ENCODE measurements at regions not wholly inside any gene's neighbourhood (a gene's known extent, or its start where the extent isn't known, plus 50 kb on each side); places are given as distances from the start of the nearest gene placed in this dataset.

DNA sequence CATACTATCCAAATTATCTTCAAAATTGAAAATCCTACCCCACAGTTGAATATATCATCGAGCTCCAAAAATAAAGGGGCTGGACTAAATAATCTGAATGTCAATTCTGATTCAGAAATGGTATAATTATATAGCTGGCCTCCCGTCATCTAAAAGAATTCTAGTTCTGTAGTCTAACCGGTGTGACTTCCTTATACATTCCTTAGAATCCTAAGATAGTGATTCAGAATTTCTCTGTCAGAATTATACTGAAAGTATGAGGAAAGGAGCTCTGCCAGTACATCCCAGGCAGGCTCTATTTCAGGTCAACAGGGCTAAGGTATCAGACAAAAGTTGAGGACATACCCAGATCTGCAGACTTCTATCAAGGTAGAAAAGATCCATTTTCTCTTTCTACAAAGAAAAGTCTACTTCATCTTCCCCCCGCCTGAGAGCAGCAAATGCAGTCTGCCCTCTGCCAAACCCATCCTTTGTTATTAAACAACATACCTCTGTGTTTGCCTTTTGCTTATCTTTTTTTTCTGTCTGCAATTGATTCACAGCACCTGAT is 128.5 kb downstream of the METTL4 start:
- ATAC-seq: peak; percentile 95
- no peak for TF ChIP-seq ISL1 (CRISPR knock-in tag; IDR thresholded peaks at IDR 0.05)
- no peak for TF ChIP-seq CREB5 (CRISPR knock-in tag; IDR thresholded peaks at IDR 0.05; ENCODE audit: low read depth)
- no peak for TF ChIP-seq ZNF70 (CRISPR knock-in tag; IDR thresholded peaks at IDR 0.05)
- no peak for TF ChIP-seq OSR1 (CRISPR knock-in tag; IDR thresholded peaks at IDR 0.05)
- TF ChIP-seq SNAI2 (CRISPR knock-in tag; IDR thresholded peaks at IDR 0.05): no peak
- TF ChIP-seq ESRRG (CRISPR knock-in tag; IDR thresholded peaks at IDR 0.05): no peak
- no peak for TF ChIP-seq GLIS3 (CRISPR knock-in tag; IDR thresholded peaks at IDR 0.05)
- TF ChIP-seq, protein P1, sequence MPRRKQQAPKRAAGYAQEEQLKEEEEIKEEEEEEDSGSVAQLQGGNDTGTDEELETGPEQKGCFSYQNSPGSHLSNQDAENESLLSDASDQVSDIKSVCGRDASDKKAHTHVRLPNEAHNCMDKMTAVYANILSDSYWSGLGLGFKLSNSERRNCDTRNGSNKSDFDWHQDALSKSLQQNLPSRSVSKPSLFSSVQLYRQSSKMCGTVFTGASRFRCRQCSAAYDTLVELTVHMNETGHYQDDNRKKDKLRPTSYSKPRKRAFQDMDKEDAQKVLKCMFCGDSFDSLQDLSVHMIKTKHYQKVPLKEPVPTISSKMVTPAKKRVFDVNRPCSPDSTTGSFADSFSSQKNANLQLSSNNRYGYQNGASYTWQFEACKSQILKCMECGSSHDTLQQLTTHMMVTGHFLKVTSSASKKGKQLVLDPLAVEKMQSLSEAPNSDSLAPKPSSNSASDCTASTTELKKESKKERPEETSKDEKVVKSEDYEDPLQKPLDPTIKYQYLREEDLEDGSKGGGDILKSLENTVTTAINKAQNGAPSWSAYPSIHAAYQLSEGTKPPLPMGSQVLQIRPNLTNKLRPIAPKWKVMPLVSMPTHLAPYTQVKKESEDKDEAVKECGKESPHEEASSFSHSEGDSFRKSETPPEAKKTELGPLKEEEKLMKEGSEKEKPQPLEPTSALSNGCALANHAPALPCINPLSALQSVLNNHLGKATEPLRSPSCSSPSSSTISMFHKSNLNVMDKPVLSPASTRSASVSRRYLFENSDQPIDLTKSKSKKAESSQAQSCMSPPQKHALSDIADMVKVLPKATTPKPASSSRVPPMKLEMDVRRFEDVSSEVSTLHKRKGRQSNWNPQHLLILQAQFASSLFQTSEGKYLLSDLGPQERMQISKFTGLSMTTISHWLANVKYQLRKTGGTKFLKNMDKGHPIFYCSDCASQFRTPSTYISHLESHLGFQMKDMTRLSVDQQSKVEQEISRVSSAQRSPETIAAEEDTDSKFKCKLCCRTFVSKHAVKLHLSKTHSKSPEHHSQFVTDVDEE (CRISPR knock-in tag; IDR thresholded peaks at IDR 0.05): no peak
- TF ChIP-seq TCF4 (CRISPR knock-in tag; IDR thresholded peaks at IDR 0.05; ENCODE audit: borderline replicate concordance): no peak
- TF ChIP-seq TOX (CRISPR knock-in tag; IDR thresholded peaks at IDR 0.05; ENCODE audit: borderline replicate concordance): no peak
- no peak for TF ChIP-seq BACH2 (CRISPR knock-in tag; IDR thresholded peaks at IDR 0.05; ENCODE audit: borderline replicate concordance)
- no peak for TF ChIP-seq ARNTL (CRISPR knock-in tag; IDR thresholded peaks at IDR 0.05; ENCODE audit: borderline replicate concordance, low read depth)
- no peak for TF ChIP-seq CSRNP3 (CRISPR knock-in tag; IDR thresholded peaks at IDR 0.05)
- TF ChIP-seq ZFP30 (CRISPR knock-in tag; IDR thresholded peaks at IDR 0.05): no peak
- TF ChIP-seq ZNF565 (CRISPR knock-in tag; conservative IDR thresholded peaks at IDR 0.05; ENCODE audit: low read depth): no peak

DNA sequence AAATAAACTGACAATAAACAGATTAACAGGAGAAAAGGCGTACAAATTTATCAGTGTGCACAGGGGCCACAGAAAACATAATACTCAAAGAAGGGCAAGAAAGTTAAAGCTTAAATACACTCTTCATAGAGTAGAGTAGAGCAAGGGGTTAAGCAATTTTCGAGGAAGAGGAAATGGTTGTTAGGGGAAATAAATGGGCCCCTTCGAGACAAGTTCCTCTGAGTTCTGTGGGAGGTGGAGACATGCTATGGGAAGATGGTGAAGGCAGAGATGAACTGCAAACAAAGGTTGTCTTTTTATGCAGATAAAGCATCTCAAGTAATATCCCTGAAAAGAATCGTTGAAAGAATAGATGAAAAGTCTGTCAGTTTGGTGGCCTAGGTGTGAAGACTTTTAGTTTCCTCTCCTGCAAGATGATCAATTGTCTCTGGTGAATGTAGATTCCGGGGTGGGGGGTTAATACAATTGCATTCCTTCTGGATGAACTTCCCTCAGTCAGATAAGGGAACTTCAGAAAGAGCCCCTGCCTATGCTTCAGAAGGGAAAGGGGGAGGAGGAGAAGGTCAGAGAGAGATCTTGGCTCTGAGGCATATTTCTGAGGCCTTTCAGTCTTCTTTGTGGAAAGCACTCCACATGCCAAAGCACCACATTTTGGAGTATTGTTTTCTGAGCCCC is 127.0 kb downstream of the METTL4 start:
- no peak for ATAC-seq
- no peak for TF ChIP-seq CSDC2 (CRISPR knock-in tag; IDR thresholded peaks at IDR 0.05)

DNA sequence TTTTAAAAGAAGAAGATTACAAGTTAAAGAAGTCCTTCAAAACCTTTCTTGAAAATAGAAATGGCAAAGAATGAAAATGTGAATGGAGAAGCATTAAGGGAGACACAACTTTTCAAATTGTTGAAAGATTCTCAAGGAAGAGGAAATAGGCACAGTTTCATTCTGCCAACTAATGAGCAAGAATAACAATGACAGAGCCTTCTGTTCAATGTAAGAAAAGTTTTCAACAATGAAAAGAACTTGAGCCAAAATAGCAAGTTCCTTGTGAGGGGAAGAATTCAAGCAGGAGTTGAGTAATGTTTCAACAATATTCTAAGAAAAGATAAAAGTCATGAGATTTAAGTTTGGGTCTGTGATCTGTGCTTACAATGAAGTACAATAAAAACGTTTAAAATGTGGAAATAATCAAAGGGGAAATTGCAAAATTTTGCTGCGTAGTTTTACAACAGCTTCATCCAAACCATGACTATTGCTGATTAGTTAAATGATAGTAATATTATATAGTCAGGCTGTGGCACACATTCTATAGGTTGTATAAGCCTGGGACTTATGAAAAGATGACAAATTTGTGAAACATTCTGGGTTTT is 122.6 kb downstream of the METTL4 start:
- ATAC-seq: peak; percentile 55; the same call in 2 of the 3 replicates
- no peak for TF ChIP-seq ZNF70 (CRISPR knock-in tag; IDR thresholded peaks at IDR 0.05)
- TF ChIP-seq TOX (CRISPR knock-in tag; IDR thresholded peaks at IDR 0.05; ENCODE audit: borderline replicate concordance): no peak
- no peak for TF ChIP-seq GLIS3 (CRISPR knock-in tag; IDR thresholded peaks at IDR 0.05)
- TF ChIP-seq ZC3H10 (CRISPR knock-in tag; IDR thresholded peaks at IDR 0.05): no peak
- no peak for TF ChIP-seq CSDC2 (CRISPR knock-in tag; IDR thresholded peaks at IDR 0.05)
- TF ChIP-seq RARB (CRISPR knock-in tag; IDR thresholded peaks at IDR 0.05): no peak
- TF ChIP-seq ZNF565 (CRISPR knock-in tag; conservative IDR thresholded peaks at IDR 0.05; ENCODE audit: low read depth): no peak
- TF ChIP-seq ZNF8 (CRISPR knock-in tag; IDR thresholded peaks at IDR 0.05): no peak
- no peak for TF ChIP-seq SNAI2 (CRISPR knock-in tag; IDR thresholded peaks at IDR 0.05)
- TF ChIP-seq ZFP3 (CRISPR knock-in tag; IDR thresholded peaks at IDR 0.05): no peak
- no peak for TF ChIP-seq CREB5 (CRISPR knock-in tag; IDR thresholded peaks at IDR 0.05; ENCODE audit: low read depth)
- TF ChIP-seq ARNTL (CRISPR knock-in tag; IDR thresholded peaks at IDR 0.05; ENCODE audit: borderline replicate concordance, low read depth): no peak
- no peak for TF ChIP-seq BACH2 (CRISPR knock-in tag; IDR thresholded peaks at IDR 0.05; ENCODE audit: borderline replicate concordance)

- no peak for ATAC-seq
- TF ChIP-seq ESRRG (CRISPR knock-in tag; IDR thresholded peaks at IDR 0.05): no peak
- TF ChIP-seq ZFP30 (CRISPR knock-in tag; IDR thresholded peaks at IDR 0.05): no peak
- no peak for TF ChIP-seq BACH2 (CRISPR knock-in tag; IDR thresholded peaks at IDR 0.05; ENCODE audit: borderline replicate concordance)
- TF ChIP-seq GLIS3 (CRISPR knock-in tag; IDR thresholded peaks at IDR 0.05): no peak
- no peak for TF ChIP-seq OSR1 (CRISPR knock-in tag; IDR thresholded peaks at IDR 0.05)
- no peak for TF ChIP-seq ZNF8 (CRISPR knock-in tag; IDR thresholded peaks at IDR 0.05)
Measured at GRCh38 chr18:2451556-2451955, 119.7 kb downstream of the METTL4 start.

Data from SK-N-SH treated with all-trans-retinoic acid at 6 μM for 48 hours (cell line).